ENCODE measurements at regions not wholly inside any gene's neighbourhood (a gene's known extent, or its start where the extent isn't known, plus 50 kb on each side); places are given as distances from the start of the nearest gene placed in this dataset.

GRCh38 chr2:740322-741194 lies 63.4 kb upstream of the TMEM18 start:
- H3K4me3 ChIP-seq: peak overlapping the region; percentile 31 to 47 (median 36)
- H3K27ac ChIP-seq: peak overlapping the region in 12 of 21 experiments; percentile 14 to 74 (median 48)

GRCh38 chr2:739864-740321 lies 62.7 kb upstream of the TMEM18 start:
- H3K27ac ChIP-seq: peak overlapping the region in 14 of 21 experiments; percentile 3 to 74 (median 43)
- peak overlapping the region; percentile 31 to 47 (median 36) for H3K4me3 ChIP-seq

GRCh38 chr2:736939-737338 lies 59.7 kb upstream of the TMEM18 start:
- no peak overlapping the region for H3K4me3 ChIP-seq

GRCh38 chr2:735670-736218 lies 58.5 kb upstream of the TMEM18 start:
- Histone ChIP-seq H3K27ac (no peak overlapping the region), H3K4me3 (no peak overlapping the region)

More at GRCh38 chr2:736939-737338, 59.7 kb upstream of the TMEM18 start:
- no peak overlapping the region for H3K27ac ChIP-seq

GRCh38 chr2:734496-734895 lies 57.3 kb upstream of the TMEM18 start:
- H3K27ac ChIP-seq: no peak overlapping the region

GRCh38 chr2:733495-733894 lies 56.3 kb upstream of the TMEM18 start:
- H3K4me3 ChIP-seq: no peak overlapping the region
- H3K27ac ChIP-seq: no peak overlapping the region

More at GRCh38 chr2:734496-734895, 57.3 kb upstream of the TMEM18 start:
- no peak overlapping the region for H3K4me3 ChIP-seq

GRCh38 chr2:733001-733400 lies 55.8 kb upstream of the TMEM18 start:
- H3K4me3 ChIP-seq: no peak overlapping the region

GRCh38 chr2:731711-732110 lies 54.5 kb upstream of the TMEM18 start:
- H3K27ac ChIP-seq: no peak overlapping the region
- no peak overlapping the region for H3K4me3 ChIP-seq

More at GRCh38 chr2:733001-733400, 55.8 kb upstream of the TMEM18 start:
- H3K27ac ChIP-seq: no peak overlapping the region

GRCh38 chr2:729376-729861 lies 52.2 kb upstream of the TMEM18 start:
- Histone ChIP-seq H3K4me3 (no peak overlapping the region), H3K27ac (no peak overlapping the region)

- Histone ChIP-seq H3K27ac (no peak overlapping the region), H3K4me3 (no peak overlapping the region)
Measured at GRCh38 chr2:728165-728564, 51.0 kb upstream of the TMEM18 start.

- H3K4me3 ChIP-seq: no peak overlapping the region
- H3K27ac ChIP-seq: no peak overlapping the region
Measured at GRCh38 chr2:727071-727470, 49.9 kb upstream of the TMEM18 start.

Measured in skin epidermis (tissue), 12 donors.